GM12878 (cell line): ENCODE measurements at regions not wholly inside any gene's neighbourhood (a gene's known extent, or its start where the extent isn't known, plus 50 kb on each side); places are given as distances from the start of the nearest gene placed in this dataset.

Experiments
- ATAC-seq: fragments of 200-7000 bp; cut with Tn5 transposase; 3 replicates; pipeline ENCODE4 v1.9.1; 2020; ENCODE audit warnings: mild to moderate bottlenecking, moderate library complexity
- BruUV-seq: library from RNA; stranded (reverse); fragments of 400-500 nt; replicated peaks from 2 replicates; lab custom pipeline; 2021; lab: Mats Ljungman, UMichigan
- CTCF ChIA-PET: fragments of 300-600 bp; sonication (Branson Sonifier 250); formaldehyde crosslinking; extraction: SDS; loops from one replicate; lab custom pipeline; 2021; ENCODE audit warnings: inconsistent platforms; lab: Yijun Ruan, JAX
- POLR2A ChIA-PET: fragments of 350-600 bp; formaldehyde crosslinking; extraction: SDS; loops from one replicate; lab custom pipeline; 2021; ENCODE audit warnings: inconsistent platforms; lab: Charles Lee
- RAD21 ChIA-PET: fragments of 300-600 bp; sonication (Branson Sonifier 250); formaldehyde crosslinking; loops from one replicate; lab custom pipeline; 2023; ENCODE audit warnings: antibody characterized with exemption; ENCODE audit not compliant: unreplicated experiment; lab: Charles Lee
- SMC1A ChIA-PET: fragments of 300-600 bp; sonication (Branson Sonifier 250); formaldehyde crosslinking; loops from one replicate; lab custom pipeline; 2023; ENCODE audit not compliant: unreplicated experiment, uncharacterized antibody; lab: Charles Lee
- DNase-seq: peaks from one replicate; pipeline ENCODE4 v3.0.0-alpha.2; 2011; ENCODE audit warnings: low read depth, low spot score
- FAIRE-seq: peaks from 3 replicates; lab custom pipeline; 2011; peaks lifted over from hg19 to GRCh38; lab: Jason Lieb, UNC
- H2AFZ ChIP-seq: 2 replicates; pipeline ENCODE4 v1.6.0; 2011; ENCODE audit warnings: low read depth, low read length, control low read depth; ENCODE audit not compliant: control insufficient read depth
- H3K27ac ChIP-seq: 2 replicates; pipeline ENCODE4 v1.5.1; 2011; ENCODE audit warnings: control low read depth; ENCODE audit not compliant: control insufficient read depth, insufficient read depth
- H3K27me3 ChIP-seq, 2 experiments: replicated peaks in 1 of 2; 2 replicates each; pipeline versions ENCODE4 v1.6.0 to v1.6.1; 2011; ENCODE audit warnings: low read length in 1 of 2; ENCODE audit not compliant: control insufficient read depth in 2 of 2, insufficient read depth in 2 of 2
- H3K36me3 ChIP-seq, 2 experiments: 2 replicates each; pipeline ENCODE4 v1.5.1; 2011; ENCODE audit warnings: low read length in 1 of 2; ENCODE audit not compliant: control insufficient read depth in 2 of 2, insufficient read depth in 2 of 2
- H3K4me1 ChIP-seq: 2 replicates; pipeline ENCODE4 v1.6.1; 2011; ENCODE audit warnings: mild to moderate bottlenecking, low read length, moderate library complexity, mixed read lengths; ENCODE audit not compliant: control insufficient read depth, insufficient read depth
- H3K4me2 ChIP-seq: 2 replicates; pipeline ENCODE4 v1.6.0; 2011; ENCODE audit warnings: control low read depth; ENCODE audit not compliant: control insufficient read depth, insufficient read depth
- H3K4me3 ChIP-seq: fragments of 200-600 bp; sonication (generic); 2 replicates; pipeline ENCODE4 v1.5.1; 2016
- H3K79me2 ChIP-seq: 2 replicates; pipeline ENCODE4 v1.6.0; 2011; ENCODE audit warnings: low read length; ENCODE audit not compliant: control insufficient read depth, insufficient read depth
- H3K9ac ChIP-seq: 2 replicates; pipeline ENCODE4 v1.8.0; 2011; ENCODE audit warnings: low read length, control low read depth, mixed read lengths; ENCODE audit not compliant: control insufficient read depth, insufficient read depth
- H3K9me3 ChIP-seq: replicated peaks from 3 replicates; pipeline ENCODE4 v1.5.1; 2011; ENCODE audit warnings: mild to moderate bottlenecking, low read length; ENCODE audit not compliant: control insufficient read depth, insufficient read depth
- H4K20me1 ChIP-seq: 2 replicates; pipeline ENCODE4 v1.6.0; 2011; ENCODE audit not compliant: control insufficient read depth, insufficient read depth
- CREB1 ChIP-seq: IDR thresholded peaks from 2 replicates; pipeline ENCODE4 v1.6.1; 2012; ENCODE audit warnings: low read depth, mild to moderate bottlenecking, inconsistent platforms
- IRF4 ChIP-seq: IDR thresholded peaks from 2 replicates; pipeline ENCODE4 v1.6.1; 2011; ENCODE audit warnings: low read depth, low read length
- MYB ChIP-seq: fragments of 150-350 bp; IDR thresholded peaks from 2 replicates; pipeline ENCODE4 v1.6.1; 2014; ENCODE audit warnings: mild to moderate bottlenecking, low read depth, low read length, borderline replicate concordance
- NBN ChIP-seq: fragments of 450-650 bp; IDR thresholded peaks from 2 replicates; pipeline ENCODE4 v1.6.1; 2016
- POLR2AphosphoS5 ChIP-seq: IDR thresholded peaks from 2 replicates; pipeline ENCODE4 v1.6.1; 2011; ENCODE audit warnings: mild to moderate bottlenecking, low read length, inconsistent platforms
- RAD51 ChIP-seq: fragments of 450-650 bp; IDR thresholded peaks from 2 replicates; pipeline ENCODE4 v1.6.1; 2016; ENCODE audit warnings: moderate library complexity, mild to moderate bottlenecking, inconsistent platforms
- RB1 ChIP-seq: fragments of 450-650 bp; formaldehyde crosslinking; IDR thresholded peaks from 2 replicates; pipeline ENCODE4 v1.6.1; 2017; ENCODE audit warnings: mild to moderate bottlenecking, borderline replicate concordance
- ZSCAN29 ChIP-seq: fragments of 450-650 bp; IDR thresholded peaks from 2 replicates; pipeline ENCODE4 v1.6.1; 2017; ENCODE audit warnings: mild to moderate bottlenecking, moderate library complexity
- WGBS: methylation state at CpG from one replicate; pipeline ENCODE4 v1.1.6; 2016; ENCODE audit warnings: low lambda C conversion rate; ENCODE audit not compliant: insufficient replicate concordance, insufficient coverage; ENCODE audit errors: missing lambda C conversion rate; 5-methylcytosine and 5-hydroxymethylcytosine counted together
- in situ Hi-C: fragments of 300-500 bp; cut with MboI; formaldehyde crosslinking; loops from 9 replicates; pipeline ENCODE4 v1.14.3; 2018; ENCODE audit warnings: mixed read lengths
- intact Hi-C: fragments of 100-400 bp; cut with micrococcal nuclease; formaldehyde crosslinking; loops from one replicate; pipeline ENCODE4 v1.14.2; 2022; ENCODE audit not compliant: unreplicated experiment
- TF ChIP-seq, protein P1 (sequence below): IDR thresholded peaks from 2 replicates; pipeline ENCODE4 v1.6.1; 2012; ENCODE audit warnings: low read length, inconsistent platforms

DNA sequence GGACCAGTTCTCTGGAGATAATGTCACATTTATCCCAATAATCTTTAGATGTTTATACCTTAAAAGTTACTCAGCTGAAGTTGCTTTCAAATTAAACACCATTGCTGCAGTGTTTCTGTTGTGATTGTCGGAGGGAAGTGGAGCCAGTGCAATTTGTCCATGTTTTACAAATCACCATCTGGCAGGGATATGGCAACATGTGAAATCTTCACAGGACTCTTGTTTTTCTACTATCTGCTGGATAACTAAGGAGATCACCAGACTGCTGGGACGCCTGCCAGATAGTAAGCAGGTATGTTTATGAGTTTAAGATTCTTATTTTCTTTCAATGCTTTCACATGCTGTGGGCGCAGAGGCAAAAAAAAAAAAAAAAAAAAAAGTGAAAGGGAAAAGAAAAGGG is 100.3 kb upstream of the SOX5 start:
- no peaks in the 10 kb centered on the region for H3K36me3 ChIP-seq
- FAIRE-seq, result no peak
- no peak overlapping the region for H3K27ac ChIP-seq
- intact Hi-C loops, result no loop called here
- in situ Hi-C loops, result no loop called here
- no peaks in the 10 kb centered on the region for H3K4me1 ChIP-seq
- ChIA-PET RAD21 (no interaction called here), POLR2A (no interaction called here), SMC1A (interaction anchor here (0.7 kb wide), 1 partner anchor 141 kb away, joined by 3 read pairs; no protein-coding TSS in a partner anchor), CTCF (interaction anchor here (1.1 kb wide), 1 partner anchor 15 kb away, joined by 3 read pairs; no protein-coding TSS in a partner anchor)
- H3K79me2 ChIP-seq, result no peaks in the 10 kb centered on the region
- no TSS peak for BruUV-seq
- no peaks in the 10 kb centered on the region for H3K9me3 ChIP-seq
- no peaks in the 10 kb centered on the region for H4K20me1 ChIP-seq
- no peak overlapping the region for H3K4me2 ChIP-seq
- no peak for ATAC-seq
- H3K27me3 ChIP-seq, result no peaks in the 10 kb centered on the region
- TF ChIP-seq RB1 (no peak), POLR2AphosphoS5 (no peak), RAD51 (no peak), NBN (no peak), CREB1 (no peak)
- TF ChIP-seq, protein P1, sequence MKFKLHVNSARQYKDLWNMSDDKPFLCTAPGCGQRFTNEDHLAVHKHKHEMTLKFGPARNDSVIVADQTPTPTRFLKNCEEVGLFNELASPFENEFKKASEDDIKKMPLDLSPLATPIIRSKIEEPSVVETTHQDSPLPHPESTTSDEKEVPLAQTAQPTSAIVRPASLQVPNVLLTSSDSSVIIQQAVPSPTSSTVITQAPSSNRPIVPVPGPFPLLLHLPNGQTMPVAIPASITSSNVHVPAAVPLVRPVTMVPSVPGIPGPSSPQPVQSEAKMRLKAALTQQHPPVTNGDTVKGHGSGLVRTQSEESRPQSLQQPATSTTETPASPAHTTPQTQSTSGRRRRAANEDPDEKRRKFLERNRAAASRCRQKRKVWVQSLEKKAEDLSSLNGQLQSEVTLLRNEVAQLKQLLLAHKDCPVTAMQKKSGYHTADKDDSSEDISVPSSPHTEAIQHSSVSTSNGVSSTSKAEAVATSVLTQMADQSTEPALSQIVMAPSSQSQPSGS, result no peak
- H3K9ac ChIP-seq, result no peak overlapping the region
- WGBS, result 44% methylated on average over 3 of the region's 3 CpGs
- DNase-seq, result no peak
- no peak overlapping the region for H3K4me3 ChIP-seq
- no peak overlapping the region for H2AFZ ChIP-seq

DNA sequence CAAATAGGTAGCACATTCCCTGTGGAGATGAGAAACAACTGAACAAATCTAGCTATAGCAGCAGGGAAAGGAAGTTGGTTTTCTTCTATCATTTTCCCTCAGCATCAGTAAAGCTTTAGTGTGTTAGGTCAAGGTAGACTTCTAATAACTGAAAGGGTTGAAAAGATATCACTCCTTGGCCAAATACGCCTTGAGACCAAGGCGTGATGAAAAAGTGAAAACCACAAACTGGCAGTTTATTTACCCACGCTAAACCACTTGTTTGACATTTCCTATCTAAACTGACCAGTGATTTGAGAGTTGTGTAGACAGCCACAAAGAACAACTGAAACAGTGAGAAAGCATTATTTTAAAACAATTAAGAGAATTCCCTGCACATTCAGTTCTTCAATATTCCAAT is 99.6 kb upstream of the SOX5 start:
- H3K9ac ChIP-seq, result no peak overlapping the region
- CTCF ChIA-PET, result interaction anchor here (0.6 to 1.1 kb wide), 3 partner anchors 9 to 36 kb away, joined by 3 to 5 read pairs (median 3); no protein-coding TSS in a partner anchor
- H3K4me3 ChIP-seq, result no peak overlapping the region
- H3K27ac ChIP-seq, result no peak overlapping the region
- no peaks in the 10 kb centered on the region for H3K9me3 ChIP-seq
- DNase-seq (no peak), FAIRE-seq (no peak), ATAC-seq (peak; percentile 65)
- no peak overlapping the region for H3K4me2 ChIP-seq
- SMC1A ChIA-PET, result interaction anchor here (0.5 kb wide), 1 partner anchor 12 kb away, joined by 3 read pairs; no protein-coding TSS in a partner anchor
- intact Hi-C loops, result no loop called here
- TF ChIP-seq MYB (peak; percentile 50; the same call in 1 of the 2 replicates), ZSCAN29 (peak; percentile 77), IRF4 (no peak)
- RAD21 ChIA-PET, result interaction anchor here (0.7 kb wide), 1 partner anchor 19 kb away, joined by 3 read pairs; no protein-coding TSS in a partner anchor
- H3K27me3 ChIP-seq, result no peaks in the 10 kb centered on the region
- no peaks in the 10 kb centered on the region for H3K79me2 ChIP-seq
- no peak overlapping the region for H2AFZ ChIP-seq
- POLR2A ChIA-PET, result no interaction called here
- H3K36me3 ChIP-seq, result no peaks in the 10 kb centered on the region
- no peaks in the 10 kb centered on the region for H3K4me1 ChIP-seq
- no peaks in the 10 kb centered on the region for H4K20me1 ChIP-seq
- in situ Hi-C loops, result no loop called here
- BruUV-seq, result no TSS peak
- 2% methylated on average over 3 of the region's 3 CpGs for WGBS
